D721Med (cell line): ENCODE measurements at regions not wholly inside any gene's neighbourhood (a gene's known extent, or its start where the extent isn't known, plus 50 kb on each side); places are given as distances from the start of the nearest gene placed in this dataset.

Experiments
- DNase-seq: peaks from one replicate; pipeline ENCODE4 v3.0.0; 2011; ENCODE audit warnings: low spot score; ENCODE audit not compliant: insufficient read length
- FAIRE-seq: peaks from 2 replicates; lab custom pipeline; 2011; peaks lifted over from hg19 to GRCh38; lab: Jason Lieb, UNC
- CTCF ChIP-seq: IDR thresholded peaks from 2 replicates; pipeline ENCODE4 v1.5.1; 2012; ENCODE audit warnings: mild to moderate bottlenecking, control low read depth; ENCODE audit not compliant: insufficient read depth; ENCODE audit errors: missing control alignments

GRCh38 chr2:239461291-239462190 is 60.7 kb upstream of the HDAC4 start:
- DNase-seq: no peak
- TF ChIP-seq CTCF: no peak
- FAIRE-seq: no peak

GRCh38 chr2:239460780-239461179 is 60.0 kb upstream of the HDAC4 start:
- FAIRE-seq (no peak), DNase-seq (no peak)
- no peak for TF ChIP-seq CTCF

GRCh38 chr2:239459606-239460005 is 58.8 kb upstream of the HDAC4 start:
- DNase-seq: no peak
- TF ChIP-seq CTCF: no peak
- FAIRE-seq: no peak

GRCh38 chr2:239459056-239459455 is 58.2 kb upstream of the HDAC4 start:
- no peak for DNase-seq
- TF ChIP-seq CTCF: no peak
- no peak for FAIRE-seq

DNA sequence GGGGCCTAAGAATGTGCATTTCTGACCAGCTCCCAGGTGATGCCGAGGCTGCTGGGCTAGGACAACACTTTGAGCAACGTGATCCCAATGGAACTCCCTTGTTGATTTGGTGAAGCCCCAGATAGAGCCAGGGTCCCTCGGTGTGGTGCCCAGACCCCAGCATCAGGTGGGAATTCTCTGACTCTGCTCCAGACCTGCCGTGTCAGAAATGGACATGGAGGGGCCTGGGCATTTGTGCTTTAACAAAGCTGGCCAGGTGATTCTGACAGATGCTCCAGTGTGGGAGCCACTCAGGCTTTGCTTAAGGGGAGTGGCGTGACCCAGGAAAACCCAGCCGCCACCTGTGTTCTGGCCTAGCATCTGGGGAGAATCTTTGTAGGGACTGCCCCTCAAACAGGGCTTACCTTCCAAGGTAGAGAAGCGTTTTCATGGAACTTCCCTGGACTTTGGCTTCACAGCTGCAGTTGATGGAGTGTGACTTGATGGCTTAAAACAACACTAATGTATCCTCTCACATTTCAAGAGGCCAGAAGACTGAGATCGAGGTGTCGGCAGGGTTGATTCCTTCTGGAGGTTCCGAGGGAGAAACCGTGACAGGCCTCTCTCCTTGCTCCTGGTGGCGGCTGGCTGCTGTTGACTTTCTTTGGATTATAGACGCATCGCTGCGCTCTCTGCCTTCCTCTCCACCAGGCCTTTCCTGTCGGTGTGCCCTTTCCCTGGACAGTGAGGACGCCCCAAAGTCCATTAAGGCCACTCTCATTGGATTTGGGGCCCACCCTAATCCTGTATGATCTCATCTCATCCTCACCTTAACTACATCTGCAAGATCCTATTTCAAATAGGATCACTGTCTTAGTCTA is 57.0 kb upstream of the HDAC4 start:
- TF ChIP-seq CTCF: no peak
- FAIRE-seq: no peak

GRCh38 chr2:239456940-239457339 is 56.1 kb upstream of the HDAC4 start:
- FAIRE-seq (no peak), DNase-seq (no peak)
- no peak for TF ChIP-seq CTCF

More for the DNA sequence above, 57.0 kb upstream of the HDAC4 start:
- DNase-seq: no peak
